ENCODE measurements at regions not wholly inside any gene's neighbourhood (a gene's known extent, or its start where the extent isn't known, plus 50 kb on each side); places are given as distances from the start of the nearest gene placed in this dataset.

DNA sequence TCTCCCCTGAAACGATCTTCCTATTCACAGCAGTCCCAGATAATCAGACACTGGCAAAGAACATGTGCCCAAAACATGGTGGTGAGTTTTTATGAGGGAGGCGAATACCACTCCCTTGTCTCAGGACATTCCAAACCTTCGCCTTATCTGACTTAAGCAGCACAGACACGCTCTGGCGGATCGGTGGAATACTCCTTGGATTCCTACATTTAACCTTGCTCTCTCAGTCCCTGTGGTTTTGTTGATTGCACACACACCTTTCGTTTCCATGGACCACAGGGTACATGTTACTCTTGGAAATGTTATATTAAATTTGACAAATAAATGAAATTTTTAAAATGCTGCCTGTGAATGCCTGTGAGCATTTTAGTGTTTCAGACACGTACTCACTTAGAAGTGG lies 87.8 kb upstream of the CPEB4 start:
- H3K27me3 ChIP-seq (replicated peaks in 1 of 4; ENCODE audit: control insufficient read depth in 3 of 4, extremely low read depth in 1 of 4, insufficient read depth in 3 of 4, low read length in 3 of 4): no peaks in the 10 kb centered on the region
- ChIA-PET POLR2A (ENCODE audit: partially characterized antibody) (no interaction called here), CTCF (ENCODE audit: partially characterized antibody) (no interaction called here)
- H2AFZ ChIP-seq (ENCODE audit: low read length): peak overlapping the region; percentile 73; the same call in 1 of the 2 replicates
- no peak overlapping the region for H2BK5ac ChIP-seq (ENCODE audit: low read depth, low read length)
- no peak overlapping the region for H3K14ac ChIP-seq (ENCODE audit: insufficient read length)
- no peak overlapping the region for H2AK5ac ChIP-seq (ENCODE audit: low read depth, low read length)
- no peak overlapping the region for H3K4me2 ChIP-seq (ENCODE audit: insufficient read depth in 1 of 2, low read depth in 2 of 2, low read length in 2 of 2)
- peaks cover 0 to 6% of the 10 kb centered on the region in 2 experiments; a peak in 2 of 4 replicates for H3K9me3 ChIP-seq (ENCODE audit: insufficient read depth in 2 of 2, low read depth in 1 of 2, low read length in 1 of 2)
- H2BK12ac ChIP-seq (ENCODE audit: low read depth, low read length): no peak overlapping the region
- no peaks in the 10 kb centered on the region; a peak in 2 of 8 replicates for H3K36me3 ChIP-seq (ENCODE audit: control insufficient read depth in 2 of 4, insufficient read depth in 4 of 4, low read length in 3 of 4)
- no peak overlapping the region for H3K4ac ChIP-seq (replicated peaks; ENCODE audit: insufficient read length, low read depth, low read length)
- no peak for DNase-seq (ENCODE audit: low read depth in 1 of 2, low spot score in 2 of 2)
- H4K5ac ChIP-seq (ENCODE audit: insufficient read length, low read depth, low read length): no peak overlapping the region
- no peaks in the 10 kb centered on the region for H4K20me1 ChIP-seq (replicated peaks in 1 of 2; ENCODE audit: control insufficient read depth in 1 of 2, insufficient read depth in 2 of 2, low read length in 2 of 2)
- H4K8ac ChIP-seq (ENCODE audit: extremely low read depth, insufficient read depth, low read length): no peak overlapping the region
- no peak overlapping the region for H3K9ac ChIP-seq (replicated peaks in 1 of 4; ENCODE audit: extremely low read depth in 1 of 4, low read depth in 3 of 4, low read length in 3 of 4)
- no peak overlapping the region for H4K91ac ChIP-seq (replicated peaks; ENCODE audit: insufficient read length, low read length)
- peaks cover 0 to 2% (median 0%) of the 10 kb centered on the region in 4 experiments; a peak in 2 of 7 replicates for H3K4me1 ChIP-seq (replicated peaks in 1 of 4; ENCODE audit: control insufficient read depth in 3 of 4, insufficient read depth in 4 of 4, low read length in 3 of 4)
- 80% methylated on average over 8 of the region's 8 CpGs; no CpG with 5 or more reads in 1 of the 2 experiments for WGBS, 2 experiments (ENCODE audit: extremely low coverage in 1 of 2, insufficient coverage in 1 of 2, insufficient read length in 1 of 2, insufficient replicate concordance in 2 of 2, low coverage in 1 of 2, low lambda C conversion rate in 2 of 2, missing lambda C conversion rate in 1 of 2)
- H3K23me2 ChIP-seq (ENCODE audit: low read depth, low read length): peaks cover 2% of the 10 kb centered on the region; the same call in 1 of the 2 replicates
- H2BK120ac ChIP-seq (replicated peaks; ENCODE audit: low read depth, low read length): no peak overlapping the region
- H3K79me2 ChIP-seq (ENCODE audit: control insufficient read depth in 1 of 2, insufficient read depth in 2 of 2, low read length in 2 of 2): no peaks in the 10 kb centered on the region
- no peaks in the 10 kb centered on the region for H3K79me1 ChIP-seq (ENCODE audit: low read depth, low read length)
- no peak overlapping the region for H2BK20ac ChIP-seq (ENCODE audit: low read length)
- H3K23ac ChIP-seq (ENCODE audit: insufficient read length): no peak overlapping the region
- FAIRE-seq: no peak
- no peak overlapping the region for H3K56ac ChIP-seq (replicated peaks; ENCODE audit: insufficient read length, low read depth, low read length)
- H3K27ac ChIP-seq (ENCODE audit: low read depth, low read length): no peak overlapping the region
- no peak overlapping the region for H3K4me3 ChIP-seq (ENCODE audit: extremely low read depth in 1 of 4, insufficient read depth in 2 of 4, low read depth in 3 of 4, low read length in 4 of 4)
- H2BK15ac ChIP-seq (ENCODE audit: low read length): no peak overlapping the region
- no peak overlapping the region for H3K18ac ChIP-seq (ENCODE audit: extremely low read depth, low read length)
- TF ChIP-seq TCF12 (IDR thresholded peaks at IDR 0.05; ENCODE audit: low read depth, low read length) (no peak), CHD1 (IDR thresholded peaks at IDR 0.05; ENCODE audit: low read depth, low read length) (no peak), HDAC2 (IDR thresholded peaks at IDR 0.05; ENCODE audit: borderline replicate concordance in 1 of 2, low read depth in 2 of 2, low read length in 2 of 2) (no peak), CBX8 (IDR thresholded peaks at IDR 0.05; ENCODE audit: borderline replicate concordance, low read depth, low read length) (no peak), NRF1 (IDR thresholded peaks at IDR 0.05; ENCODE audit: low read depth, low read length) (no peak), POLR2AphosphoS5 (IDR thresholded peaks at IDR 0.05; ENCODE audit: low read depth, low read length) (no peak), EP300 (IDR thresholded peaks at IDR 0.05; ENCODE audit: borderline replicate concordance in 1 of 2, low read depth in 2 of 2, low read length in 2 of 2) (no peak)
